Gastrocnemius medialis (tissue), 4 donors: ENCODE measurements at regions not wholly inside any gene's neighbourhood (a gene's known extent, or its start where the extent isn't known, plus 50 kb on each side); places are given as distances from the start of the nearest gene placed in this dataset.

Experiments
- CTCF ChIP-seq, 5 experiments: fragments of 450-650 bp in 3 of 5; fragments of 200-600 bp in 2 of 5; sonication (generic) in 2 of 5; IDR thresholded peaks in 4 of 5; conservative IDR thresholded peaks in 1 of 5; 1 replicate in 4 of 5; 2 replicates in 1 of 5; pipeline ENCODE4 v1.5.1; 2016 to 2019; ENCODE audit warnings: antibody characterized with exemption in 5 of 5, mild to moderate bottlenecking in 3 of 5, moderate library complexity in 3 of 5
- POLR2A ChIP-seq, 2 donors: fragments of 450-650 bp; IDR thresholded peaks; one replicate each; pipeline ENCODE4 v1.6.1; 2017; ENCODE audit warnings: antibody characterized with exemption in 2 of 2, mild to moderate bottlenecking in 2 of 2, moderate library complexity in 2 of 2

DNA sequence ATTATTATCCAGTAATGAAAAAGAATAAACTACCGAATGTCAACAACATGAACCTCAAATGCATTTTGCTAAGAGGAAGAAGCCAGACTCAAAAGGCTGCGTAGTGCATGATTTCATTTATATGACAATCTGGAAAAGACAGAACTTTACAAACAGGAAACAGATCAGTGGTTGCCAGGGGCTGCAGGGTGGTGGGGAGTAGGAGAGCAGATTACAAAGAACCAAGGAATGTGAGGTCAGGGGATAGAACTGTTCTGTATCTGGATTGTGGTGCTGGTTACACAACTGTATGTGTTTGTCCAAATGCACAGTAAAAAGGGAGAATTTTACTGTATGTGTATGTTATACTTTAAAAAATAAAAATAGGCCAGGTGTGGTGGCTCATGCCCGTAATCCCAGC is 89.7 kb upstream of the MYL2 start:
- TF ChIP-seq CTCF (IDR thresholded peaks at IDR 0.05 in 4 of 5, conservative IDR thresholded peaks at IDR 0.05 in 1 of 5) (no peak), POLR2A (IDR thresholded peaks at IDR 0.05) (no peak)
